HFF-Myc (cell line): ENCODE measurements at regions not wholly inside any gene's neighbourhood (a gene's known extent, or its start where the extent isn't known, plus 50 kb on each side); places are given as distances from the start of the nearest gene placed in this dataset.

Source experiments
- DNase-seq: peaks from one replicate; pipeline ENCODE4 v3.0.0-alpha.2; 2011; ENCODE audit warnings: low read depth; ENCODE audit errors: extremely low read depth
- H3K4me3 ChIP-seq: replicated peaks from 2 replicates; pipeline ENCODE4 v1.5.1; 2011; ENCODE audit warnings: low read depth, mild to moderate bottlenecking, control low read depth, low read length
- CTCF ChIP-seq: IDR thresholded peaks from 2 replicates; pipeline ENCODE4 v1.5.1; 2012; ENCODE audit warnings: mild to moderate bottlenecking, low read depth, low read length, control low read depth; ENCODE audit errors: missing control alignments

GRCh38 chr1:67623906-67624305 lies 61.1 kb upstream of the GADD45A start:
- no peak for TF ChIP-seq CTCF
- no peak for DNase-seq
- H3K4me3 ChIP-seq, result no peak overlapping the region

GRCh38 chr1:67624680-67625079 lies 60.3 kb upstream of the GADD45A start:
- no peak for TF ChIP-seq CTCF
- DNase-seq, result no peak

GRCh38 chr1:67626090-67626860 lies 58.7 kb upstream of the GADD45A start:
- no peak overlapping the region for H3K4me3 ChIP-seq
- peak; percentile 76 for DNase-seq
- TF ChIP-seq CTCF, result no peak

More at GRCh38 chr1:67624680-67625079, 60.3 kb upstream of the GADD45A start:
- H3K4me3 ChIP-seq, result no peak overlapping the region

- no peak overlapping the region for H3K4me3 ChIP-seq
- no peak for DNase-seq
- TF ChIP-seq CTCF, result no peak
Observed at GRCh38 chr1:67626861-67627235, 58.2 kb upstream of the GADD45A start.

- H3K4me3 ChIP-seq, result no peak overlapping the region
- TF ChIP-seq CTCF, result no peak
- no peak for DNase-seq
Observed at GRCh38 chr1:67627336-67627735, 57.7 kb upstream of the GADD45A start.

GRCh38 chr1:67627906-67628305 lies 57.1 kb upstream of the GADD45A start:
- no peak for TF ChIP-seq CTCF
- H3K4me3 ChIP-seq, result no peak overlapping the region
- no peak for DNase-seq

- no peak for TF ChIP-seq CTCF
- H3K4me3 ChIP-seq, result no peak overlapping the region
- DNase-seq, result no peak
Observed at GRCh38 chr1:67629370-67630075, 55.5 kb upstream of the GADD45A start.
